ENCODE measurements at regions not wholly inside any gene's neighbourhood (a gene's known extent, or its start where the extent isn't known, plus 50 kb on each side); places are given as distances from the start of the nearest gene placed in this dataset.

GRCh38 chr1:232168508-232168907 is 461.4 kb downstream of the SIPA1L2 start:
- TF ChIP-seq POLR2A (IDR thresholded peaks at IDR 0.05; ENCODE audit: low read depth, low read length) (no peak), CTCF (IDR thresholded peaks at IDR 0.05; ENCODE audit: extremely low read depth in 1 of 2, insufficient read depth in 1 of 2, low read depth in 1 of 2, low read length in 2 of 2) (no peak), EZH2 (IDR thresholded peaks at IDR 0.05; ENCODE audit: borderline replicate concordance, low read depth, low read length, severe bottlenecking) (no peak)

Measured in endothelial cell of umbilical vein (primary cell).